ENCODE measurements at regions not wholly inside any gene's neighbourhood (a gene's known extent, or its start where the extent isn't known, plus 50 kb on each side); places are given as distances from the start of the nearest gene placed in this dataset.

DNA sequence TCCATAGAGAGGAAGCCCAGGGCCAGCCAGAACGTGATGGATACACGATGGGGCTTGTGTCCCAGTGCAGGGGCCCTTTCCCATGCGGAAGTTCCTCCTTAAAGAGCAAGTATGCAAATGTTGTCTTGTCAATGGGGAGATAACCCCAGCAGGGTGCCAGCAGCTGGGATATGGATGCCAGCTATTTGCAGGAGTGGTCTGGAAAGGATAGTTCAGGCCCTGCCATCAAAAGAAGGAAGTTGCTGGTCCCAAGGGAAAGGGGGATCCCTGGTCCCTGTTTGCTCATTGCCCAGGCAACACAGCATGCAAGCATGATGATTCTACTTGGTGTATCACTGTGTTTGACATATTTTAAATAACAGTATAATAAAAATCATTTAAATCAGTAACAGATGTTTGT lies 73.1 kb upstream of the HECW1 start:
- TF ChIP-seq CTCF (IDR thresholded peaks at IDR 0.05; ENCODE audit: extremely low read depth in 1 of 2, insufficient read depth in 1 of 2, low read depth in 1 of 2, low read length in 2 of 2) (no peak), POLR2A (IDR thresholded peaks at IDR 0.05; ENCODE audit: low read depth, low read length) (no peak), MYC (IDR thresholded peaks at IDR 0.05; ENCODE audit: low read depth, low read length) (no peak), POLR2AphosphoS5 (IDR thresholded peaks at IDR 0.05; ENCODE audit: insufficient read depth, low read depth, low read length) (no peak), MAX (IDR thresholded peaks at IDR 0.05; ENCODE audit: insufficient read depth, insufficient read length) (no peak), EZH2 (IDR thresholded peaks at IDR 0.05; ENCODE audit: borderline replicate concordance, low read depth, low read length, severe bottlenecking) (no peak), FOS (IDR thresholded peaks at IDR 0.05; ENCODE audit: borderline replicate concordance, insufficient read depth, low read length) (no peak), JUN (IDR thresholded peaks at IDR 0.05; ENCODE audit: borderline replicate concordance, insufficient read depth, insufficient read length, low read depth) (no peak), GATA2 (IDR thresholded peaks at IDR 0.05; ENCODE audit: insufficient read depth, insufficient read length, low read depth, low read length) (no peak)

Measured in endothelial cell of umbilical vein (primary cell).